ENCODE measurements at regions not wholly inside any gene's neighbourhood (a gene's known extent, or its start where the extent isn't known, plus 50 kb on each side); places are given as distances from the start of the nearest gene placed in this dataset.

GRCh38 chr7:25520017-25520416 is 291.7 kb upstream of the NPVF start:
- DNase-seq = no peak

GRCh38 chr7:25520516-25520915 is 292.2 kb upstream of the NPVF start:
- no peak for DNase-seq

DNA sequence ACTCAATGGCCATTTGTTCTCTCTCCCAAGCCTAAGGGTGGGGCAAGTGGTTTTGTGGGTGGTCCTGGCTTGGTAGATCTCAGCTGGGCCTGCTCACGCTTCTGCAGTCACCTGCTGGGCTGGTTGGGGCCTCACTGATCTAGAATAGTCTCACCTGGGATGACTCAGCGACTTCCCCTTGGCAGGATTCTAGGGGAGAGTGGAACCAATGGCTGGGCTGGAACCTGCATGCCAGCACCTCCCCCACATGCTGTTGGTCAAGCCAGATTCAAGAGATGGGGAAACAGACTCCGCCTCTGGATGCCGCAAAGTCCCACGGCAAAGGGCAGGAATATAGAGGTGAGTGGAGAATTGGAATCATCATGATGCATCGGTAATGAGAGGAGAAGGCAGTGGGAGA is 292.9 kb upstream of the NPVF start:
- DNase-seq = no peak

DNA sequence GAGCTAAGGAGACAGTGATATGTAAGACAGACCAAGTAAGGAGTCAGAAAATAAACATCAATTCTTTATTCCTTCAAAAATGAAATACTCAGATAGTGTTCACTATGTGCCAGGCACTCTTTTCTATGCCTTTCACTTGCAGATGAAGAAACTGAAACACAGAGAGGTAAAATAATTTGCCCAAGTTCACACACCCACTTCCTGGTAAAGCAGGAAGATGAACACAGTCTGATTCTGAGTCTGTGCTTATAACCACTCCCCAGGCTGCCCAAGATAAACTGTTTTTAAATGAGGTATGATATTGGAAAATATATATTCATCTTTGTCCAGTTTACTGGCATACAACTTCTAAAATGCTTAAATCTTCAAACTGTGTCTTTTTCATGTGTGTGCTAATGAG is 294.4 kb upstream of the NPVF start:
- DNase-seq = no peak

DNA sequence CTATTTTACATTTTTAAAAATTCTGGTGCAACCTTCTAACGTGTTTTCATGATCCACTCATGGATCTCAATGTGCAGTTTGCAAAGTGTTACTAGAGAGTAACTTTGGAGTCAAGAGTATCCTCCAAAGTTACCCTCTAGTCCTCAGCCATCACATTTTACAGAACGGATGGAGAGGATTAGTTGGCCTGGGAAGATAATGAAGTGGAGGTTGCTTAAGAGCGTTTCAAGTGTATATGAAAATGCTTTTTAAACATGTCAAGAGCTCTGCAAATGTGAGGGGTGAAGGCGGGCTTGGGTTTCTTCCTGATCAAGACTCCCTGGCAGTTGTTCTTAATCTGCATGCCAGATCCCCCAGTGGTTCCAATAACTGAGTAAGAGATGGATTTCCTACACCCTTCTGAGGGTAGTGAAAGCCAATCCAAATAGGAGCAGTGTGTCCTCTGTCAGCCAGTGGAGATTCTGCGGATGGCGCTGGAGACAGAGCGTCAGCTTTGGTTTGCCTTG is 299.4 kb upstream of the NPVF start:
- no peak for DNase-seq

DNA sequence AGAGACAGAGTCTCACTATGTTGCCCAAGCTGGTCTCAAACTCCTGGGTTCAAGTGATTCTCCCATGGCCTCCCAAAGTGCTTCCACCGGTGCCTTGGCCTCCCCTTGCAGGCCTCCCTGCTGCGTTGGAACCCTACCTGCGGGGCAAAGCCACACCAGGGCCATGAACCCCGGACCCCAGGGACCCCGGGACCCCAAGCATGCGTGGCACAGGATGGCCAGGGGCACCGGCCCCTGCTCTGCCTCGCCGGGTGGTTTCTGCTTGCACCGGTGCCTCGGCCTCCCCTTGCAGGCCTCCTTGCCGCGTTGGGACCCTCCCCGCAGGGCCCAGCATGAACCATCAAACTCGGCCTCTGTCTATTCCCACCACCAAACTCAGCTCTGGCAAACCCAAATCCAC is 301.0 kb upstream of the NPVF start:
- no peak for DNase-seq

DNA sequence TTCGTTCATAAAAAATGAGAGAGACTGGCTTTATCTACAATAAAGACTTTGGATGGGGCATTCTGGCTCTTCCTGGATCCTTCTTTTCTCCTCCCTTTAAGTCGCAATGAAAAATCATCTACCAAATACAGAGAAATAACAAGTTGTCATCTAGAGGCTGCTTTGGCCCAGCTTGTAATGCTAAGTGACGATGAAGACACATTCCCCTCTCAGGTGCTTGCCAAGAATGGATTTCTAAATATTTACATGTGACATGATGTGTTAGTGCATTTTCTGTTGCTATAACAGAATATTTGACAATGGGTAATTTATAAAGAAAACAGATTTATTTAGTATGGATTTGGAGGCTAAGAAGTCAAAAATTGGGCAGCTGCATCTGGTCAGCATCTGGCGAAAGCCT is 308.6 kb upstream of the NPVF start:
- DNase-seq = no peak

GRCh38 chr7:25537662-25538375 is 309.5 kb upstream of the NPVF start:
- DNase-seq = no peak

DNA sequence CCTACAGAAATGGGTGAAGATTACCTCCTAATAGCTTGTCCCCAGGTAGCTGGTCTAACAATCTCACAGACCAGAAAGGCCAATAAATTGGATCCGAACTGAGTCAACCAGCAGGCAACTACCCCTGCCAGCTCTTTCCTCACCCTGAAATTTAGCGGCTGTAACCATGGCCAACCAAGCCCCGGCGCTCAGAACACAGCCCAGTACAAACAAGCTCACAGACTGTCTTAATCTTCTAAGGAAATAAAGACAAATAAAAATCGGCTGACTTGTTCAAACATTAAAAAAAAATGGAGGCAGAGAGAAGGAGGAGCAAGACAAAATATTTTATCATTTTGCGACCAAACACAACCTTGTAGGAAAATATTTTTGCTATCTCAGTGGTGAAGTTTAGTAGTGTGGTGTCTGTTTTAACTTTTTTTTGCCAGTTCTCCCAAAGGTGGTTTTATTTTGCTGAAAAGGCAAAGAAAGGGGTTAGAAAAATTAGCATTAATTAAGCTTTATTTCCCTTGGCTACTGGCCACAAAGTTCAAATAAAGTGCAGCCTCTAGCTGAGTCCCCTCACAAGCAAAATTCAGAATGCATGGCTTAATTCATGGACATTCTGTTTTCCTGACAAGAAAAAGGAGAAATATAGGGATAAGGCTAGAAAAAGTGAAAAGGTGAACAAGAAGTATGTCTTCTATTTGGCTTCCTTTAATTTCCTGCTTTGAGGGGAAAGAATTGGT is 313.0 kb upstream of the NPVF start:
- DNase-seq = no peak

DNA sequence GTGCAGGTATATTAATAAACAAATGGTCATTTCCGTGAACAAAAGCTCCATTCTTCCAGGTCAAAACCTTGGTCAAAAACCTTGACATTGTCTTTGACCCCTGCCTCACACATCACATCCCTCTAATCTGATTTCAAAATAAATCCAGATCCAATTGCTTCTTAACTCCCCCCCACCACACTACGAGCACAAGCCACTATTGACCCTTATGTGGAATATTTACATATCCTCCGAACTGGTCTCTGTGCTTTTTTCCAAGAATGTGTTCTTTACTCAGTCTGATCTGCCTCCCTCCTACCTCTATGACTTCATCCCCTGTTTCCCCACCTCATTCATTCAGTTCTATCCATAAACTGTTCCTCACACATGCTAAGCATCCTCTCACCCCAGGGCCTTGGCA is 313.6 kb upstream of the NPVF start:
- DNase-seq = no peak

- no peak for DNase-seq
These were observed 314.9 kb upstream of the NPVF start for GRCh38 chr7:25543210-25543609.

GRCh38 chr7:25543798-25544197 is 315.5 kb upstream of the NPVF start:
- no peak for DNase-seq

DNA sequence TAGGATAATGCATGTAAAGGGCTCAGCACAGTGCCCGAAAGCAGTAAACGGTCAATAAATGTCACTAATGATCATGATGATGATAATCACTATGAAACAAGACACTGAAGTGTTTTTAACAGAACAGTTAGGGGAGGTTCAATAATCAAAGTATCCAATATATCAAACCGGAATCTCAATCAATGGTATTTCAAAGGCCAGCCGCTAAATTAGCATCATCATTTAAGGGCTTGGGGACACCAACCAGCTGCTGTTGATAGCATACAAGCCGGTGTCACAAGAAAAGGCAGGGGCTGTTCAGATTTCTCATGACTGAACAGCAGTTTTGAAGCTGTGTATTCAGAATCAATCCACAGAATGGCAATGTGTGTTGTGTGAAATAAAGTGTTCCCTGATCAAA is 316.0 kb upstream of the NPVF start:
- DNase-seq = no peak

DNA sequence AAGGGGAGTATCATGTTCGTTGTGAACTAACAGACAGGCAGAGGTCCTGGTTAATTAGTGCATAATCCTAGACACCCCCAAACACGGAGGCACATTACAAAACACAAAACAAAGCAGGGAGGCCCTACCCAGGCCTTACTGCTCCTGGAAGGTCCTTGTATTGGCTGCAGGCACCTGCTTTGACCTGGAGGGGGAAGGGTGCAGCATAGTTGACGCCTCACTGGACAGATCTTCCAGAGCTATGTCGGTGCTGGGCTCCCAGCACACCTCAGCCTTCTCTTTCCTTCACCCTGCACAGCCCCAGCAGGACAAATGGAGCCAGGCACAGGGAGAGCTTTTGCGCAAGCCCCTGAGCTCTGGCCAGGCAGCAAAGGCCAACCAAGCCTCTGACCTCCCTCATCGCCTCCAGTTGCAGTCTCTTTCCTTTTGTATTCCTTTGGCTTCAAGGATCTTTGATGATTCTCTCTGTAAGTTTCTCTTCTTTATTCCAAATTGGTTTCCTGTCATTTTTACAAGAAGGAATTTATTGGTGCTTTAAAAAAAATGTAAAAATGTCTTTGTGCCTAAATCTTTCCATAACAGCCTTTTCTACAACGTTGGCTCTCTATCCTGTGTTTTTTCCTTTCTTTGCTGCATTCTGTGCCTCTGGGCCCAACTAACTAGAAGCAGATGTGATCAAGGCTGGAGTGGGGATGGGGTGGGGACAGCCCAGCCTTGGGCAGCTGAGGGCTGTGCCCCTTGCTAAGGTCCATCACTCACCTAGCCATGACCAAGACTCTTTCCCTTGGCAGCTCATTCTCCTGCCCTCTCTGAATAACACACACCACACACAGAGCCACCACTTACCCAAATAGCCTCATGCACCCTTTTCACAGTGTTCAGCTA is 317.1 kb upstream of the NPVF start:
- no peak for DNase-seq

DNA sequence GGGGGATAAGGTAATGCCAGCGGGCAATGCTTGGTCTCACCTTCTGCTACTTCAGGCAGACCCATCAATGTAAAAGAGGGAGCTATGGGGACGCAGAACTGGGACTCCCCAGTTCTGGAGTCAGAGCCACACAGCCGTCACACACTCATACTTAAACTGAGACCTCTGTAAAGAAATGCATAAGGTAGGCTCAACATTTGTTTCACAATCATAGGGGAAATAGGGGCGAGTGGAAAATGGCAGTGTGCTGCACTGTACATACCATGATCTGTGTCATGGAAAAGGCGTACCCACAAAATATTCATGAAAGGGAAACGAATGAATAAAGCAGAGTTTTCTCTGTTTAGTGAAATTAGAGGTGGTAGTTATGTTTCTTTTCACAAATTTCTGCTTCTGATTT is 318.0 kb upstream of the NPVF start:
- no peak for DNase-seq

DNA sequence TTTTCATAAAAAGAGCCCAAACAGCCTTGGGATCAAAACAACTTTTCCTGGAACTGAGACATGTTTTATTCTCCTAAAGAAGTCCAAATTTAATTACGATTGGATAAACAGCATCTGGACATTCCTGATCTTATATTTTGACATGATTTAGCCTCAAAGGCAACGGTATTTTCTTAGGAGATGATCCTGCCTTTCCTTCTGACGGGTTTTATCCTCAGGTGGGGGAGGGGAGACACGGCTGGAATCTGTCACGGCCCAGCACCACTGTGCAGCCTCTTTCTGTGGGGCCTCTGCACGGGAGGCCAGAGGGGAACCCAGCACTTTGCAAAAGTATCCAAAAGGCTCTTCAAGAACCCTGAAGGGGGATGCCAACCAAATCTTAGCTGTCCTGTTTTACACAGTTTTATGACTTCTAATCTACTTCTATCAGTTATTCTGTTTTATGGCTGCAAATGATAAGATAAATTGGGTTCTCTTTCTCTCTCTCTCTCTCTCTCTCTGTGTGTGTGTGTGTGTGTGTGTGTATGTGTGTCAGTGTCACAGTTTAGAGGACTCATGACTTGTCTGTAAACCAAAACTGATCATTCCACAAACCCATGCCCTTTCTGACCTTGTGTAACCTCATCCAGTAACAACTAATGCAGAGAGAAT is 321.1 kb upstream of the NPVF start:
- DNase-seq = no peak

- no peak for DNase-seq
These were observed 321.9 kb upstream of the NPVF start for GRCh38 chr7:25550149-25550548.

- no peak for DNase-seq
These were observed 324.7 kb upstream of the NPVF start for GRCh38 chr7:25552998-25553397.

- no peak for DNase-seq
These were observed 325.4 kb upstream of the NPVF start for GRCh38 chr7:25553580-25554291.

DNA sequence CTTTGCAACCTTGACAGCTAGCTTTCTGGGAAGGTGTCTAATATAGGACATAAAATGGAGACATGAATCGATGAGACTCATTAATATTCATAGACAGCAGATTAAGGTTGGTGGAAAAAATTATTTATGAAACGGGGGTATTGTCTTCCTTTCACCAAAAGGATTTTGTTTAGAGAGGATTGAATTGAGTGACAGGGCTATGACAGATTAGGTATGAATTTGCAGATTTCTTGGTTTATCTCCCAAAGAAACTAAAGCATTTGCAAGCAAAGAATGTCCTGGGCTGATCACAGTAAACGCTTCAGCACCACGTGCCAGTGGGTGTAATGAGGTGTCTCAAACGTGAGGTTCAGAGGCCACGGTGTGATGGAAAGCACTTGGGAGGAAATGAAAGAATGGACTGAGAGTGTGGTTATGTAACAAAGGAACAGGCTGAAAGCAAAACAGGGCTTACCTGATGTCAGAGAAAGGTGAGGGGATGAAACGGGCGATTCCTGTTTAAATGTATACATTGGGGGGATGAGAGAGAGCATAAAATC is 329.2 kb upstream of the NPVF start:
- no peak for DNase-seq

DNA sequence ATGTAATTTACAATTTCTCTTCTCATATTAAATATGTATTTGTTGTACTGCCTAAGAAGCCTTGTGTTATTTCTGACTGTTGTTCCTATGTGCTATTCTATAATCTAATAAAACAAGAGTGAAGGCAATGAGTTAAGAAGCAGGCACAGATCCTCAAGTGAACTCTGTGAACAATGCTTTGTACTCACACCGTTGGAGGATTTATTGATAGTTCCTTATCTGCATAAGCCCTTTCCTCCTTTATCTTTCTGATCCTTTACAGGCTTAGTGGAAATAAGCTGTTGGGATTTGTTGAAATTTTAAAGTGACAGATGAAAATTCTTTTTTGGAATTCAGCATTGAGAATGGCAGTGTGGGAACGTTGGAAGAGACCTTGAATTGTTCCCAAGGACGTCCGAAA is 329.6 kb upstream of the NPVF start:
- no peak for DNase-seq

GRCh38 chr7:25558605-25559004 is 330.3 kb upstream of the NPVF start:
- DNase-seq = no peak

Data from central memory CD4-positive, alpha-beta T cell (primary cell).